ENCODE measurements at regions not wholly inside any gene's neighbourhood (a gene's known extent, or its start where the extent isn't known, plus 50 kb on each side); places are given as distances from the start of the nearest gene placed in this dataset.

- POLR2A ChIA-PET = interaction anchor here (0.7 kb wide), 1 partner anchor 39 kb away, joined by 4 read pairs; no protein-coding TSS in a partner anchor
- no peak overlapping the region for H3K27ac ChIP-seq (ENCODE audit: control insufficient read depth, insufficient read depth)
- no peaks in the 10 kb centered on the region for H3K9me3 ChIP-seq (replicated peaks; ENCODE audit: control insufficient read depth, insufficient read depth, low read length)
- H3K27me3 ChIP-seq (replicated peaks in 1 of 2; ENCODE audit: control insufficient read depth in 2 of 2, insufficient read depth in 2 of 2, low read length in 1 of 2) = no peaks in the 10 kb centered on the region
- ATAC-seq (no peak), FAIRE-seq (no peak), DNase-seq (ENCODE audit: low read depth, low spot score) (no peak)
- H3K9ac ChIP-seq (ENCODE audit: control insufficient read depth, insufficient read depth, low read length) = no peak overlapping the region
- H3K4me3 ChIP-seq = no peak overlapping the region
- CTCF ChIA-PET = interaction anchor here (0.7 to 1.1 kb wide), 3 partner anchors 291 to 906 kb away, joined by 3 read pairs; no protein-coding TSS in a partner anchor
- in situ Hi-C loops (cut with MboI) = no loop called here
- RAD21 ChIA-PET (ENCODE audit: unreplicated experiment) = no interaction called here
- 55% methylated on average over 4 of the region's 4 CpGs for WGBS (ENCODE audit: insufficient coverage, insufficient replicate concordance, low lambda C conversion rate, missing lambda C conversion rate)
- TF ChIP-seq IRF4 (IDR thresholded peaks at IDR 0.05; ENCODE audit: low read depth, low read length) = no peak
- TF ChIP-seq, protein P1, sequence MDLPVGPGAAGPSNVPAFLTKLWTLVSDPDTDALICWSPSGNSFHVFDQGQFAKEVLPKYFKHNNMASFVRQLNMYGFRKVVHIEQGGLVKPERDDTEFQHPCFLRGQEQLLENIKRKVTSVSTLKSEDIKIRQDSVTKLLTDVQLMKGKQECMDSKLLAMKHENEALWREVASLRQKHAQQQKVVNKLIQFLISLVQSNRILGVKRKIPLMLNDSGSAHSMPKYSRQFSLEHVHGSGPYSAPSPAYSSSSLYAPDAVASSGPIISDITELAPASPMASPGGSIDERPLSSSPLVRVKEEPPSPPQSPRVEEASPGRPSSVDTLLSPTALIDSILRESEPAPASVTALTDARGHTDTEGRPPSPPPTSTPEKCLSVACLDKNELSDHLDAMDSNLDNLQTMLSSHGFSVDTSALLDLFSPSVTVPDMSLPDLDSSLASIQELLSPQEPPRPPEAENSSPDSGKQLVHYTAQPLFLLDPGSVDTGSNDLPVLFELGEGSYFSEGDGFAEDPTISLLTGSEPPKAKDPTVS (IDR thresholded peaks at IDR 0.05; ENCODE audit: low read depth, low read length) = no peak
- TF ChIP-seq, protein P2, sequence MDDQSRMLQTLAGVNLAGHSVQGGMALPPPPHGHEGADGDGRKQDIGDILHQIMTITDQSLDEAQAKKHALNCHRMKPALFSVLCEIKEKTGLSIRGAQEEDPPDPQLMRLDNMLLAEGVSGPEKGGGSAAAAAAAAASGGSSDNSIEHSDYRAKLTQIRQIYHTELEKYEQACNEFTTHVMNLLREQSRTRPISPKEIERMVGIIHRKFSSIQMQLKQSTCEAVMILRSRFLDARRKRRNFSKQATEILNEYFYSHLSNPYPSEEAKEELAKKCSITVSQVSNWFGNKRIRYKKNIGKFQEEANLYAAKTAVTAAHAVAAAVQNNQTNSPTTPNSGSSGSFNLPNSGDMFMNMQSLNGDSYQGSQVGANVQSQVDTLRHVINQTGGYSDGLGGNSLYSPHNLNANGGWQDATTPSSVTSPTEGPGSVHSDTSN (IDR thresholded peaks at IDR 0.05; ENCODE audit: insufficient replicate concordance, low read depth, low read length) = no peak
- no peak for TF ChIP-seq ZNF274 (IDR thresholded peaks at IDR 0.05; ENCODE audit: insufficient read depth, insufficient read length)
- no peak for TF ChIP-seq TAF1 (IDR thresholded peaks at IDR 0.05; ENCODE audit: borderline replicate concordance, low read depth, low read length)
- TF ChIP-seq HDAC2 (IDR thresholded peaks at IDR 0.05) = no peak
- TF ChIP-seq NFXL1 (IDR thresholded peaks at IDR 0.05; ENCODE audit: borderline replicate concordance) = no peak
- TF ChIP-seq SREBF1 (IDR thresholded peaks at IDR 0.05; ENCODE audit: low read length) = no peak
- no peak for TF ChIP-seq NR2F1 (conservative IDR thresholded peaks at IDR 0.05)
- no peak for TF ChIP-seq PAX8 (IDR thresholded peaks at IDR 0.05)
- TF ChIP-seq RUNX3 (IDR thresholded peaks at IDR 0.05; ENCODE audit: low read length) = no peak
- no peak for TF ChIP-seq POU2F2 (IDR thresholded peaks at IDR 0.05; ENCODE audit: borderline replicate concordance, low read depth, low read length)
- TF ChIP-seq PML (IDR thresholded peaks at IDR 0.05; ENCODE audit: low read length) = no peak
- TF ChIP-seq EGR1 (IDR thresholded peaks at IDR 0.05; ENCODE audit: borderline replicate concordance in 1 of 2, low read depth in 2 of 2, low read length in 2 of 2) = no peak
- no peak for TF ChIP-seq TCF7 (IDR thresholded peaks at IDR 0.05; ENCODE audit: borderline replicate concordance)
- no peak for TF ChIP-seq JUNB (IDR thresholded peaks at IDR 0.05)
- TF ChIP-seq ESRRA (IDR thresholded peaks at IDR 0.05; ENCODE audit: low read length) = no peak
- no peak for TF ChIP-seq E2F8 (IDR thresholded peaks at IDR 0.05; ENCODE audit: low read depth, partially characterized antibody)
- no peak for TF ChIP-seq ZNF217 (IDR thresholded peaks at IDR 0.05)
- no peak for TF ChIP-seq EZH2 (IDR thresholded peaks at IDR 0.05; ENCODE audit: borderline replicate concordance, control insufficient read depth, low read depth, low read length)
- intact Hi-C loops (cut with micrococcal nuclease; ENCODE audit: unreplicated experiment) = no loop called here
- BruUV-seq (replicated peaks) = no TSS peak
- H3K79me2 ChIP-seq (ENCODE audit: control insufficient read depth, insufficient read depth, low read length) = no peaks in the 10 kb centered on the region
- H2AFZ ChIP-seq (ENCODE audit: control insufficient read depth, low read depth, low read length) = no peak overlapping the region
- SMC1A ChIA-PET (ENCODE audit: uncharacterized antibody, unreplicated experiment) = interaction anchor here (1.1 to 2.5 kb wide), 3 partner anchors 9 to 63 kb away, joined by 3 to 11 read pairs (median 4); no protein-coding TSS in a partner anchor
- H3K4me1 ChIP-seq (ENCODE audit: control insufficient read depth, insufficient read depth, low read length) = no peaks in the 10 kb centered on the region
- no peak overlapping the region for H3K4me2 ChIP-seq (ENCODE audit: control insufficient read depth, insufficient read depth)
- H4K20me1 ChIP-seq (ENCODE audit: control insufficient read depth, insufficient read depth) = no peaks in the 10 kb centered on the region
- H3K36me3 ChIP-seq (ENCODE audit: control insufficient read depth in 2 of 2, insufficient read depth in 2 of 2, low read length in 1 of 2) = no peaks in the 10 kb centered on the region
Measured at GRCh38 chr1:56285554-56286402, 293.6 kb downstream of the PLPP3 start.
